ENCODE measurements at regions not wholly inside any gene's neighbourhood (a gene's known extent, or its start where the extent isn't known, plus 50 kb on each side); places are given as distances from the start of the nearest gene placed in this dataset.
"Not testable (repeated sequence)": the region's sequence is repeated elsewhere in the genome, so short reads cannot be mapped to it uniquely, and the experiment has no call there.

GRCh38 chr4:64001229-64001898, 407.9 kb downstream of the TECRL start:
- no peak for DNase-seq

GRCh38 chr4:64000241-64000640, 409.0 kb downstream of the TECRL start:
- no peak for DNase-seq

- no peak for DNase-seq
These were observed 423.0 kb downstream of the TECRL start for GRCh38 chr4:63986253-63986652.

GRCh38 chr4:63983224-63983623, 426.0 kb downstream of the TECRL start:
- DNase-seq: no peak

GRCh38 chr4:63965875-63966274, 443.4 kb downstream of the TECRL start:
- DNase-seq: no peak

GRCh38 chr4:63942706-63943286, 466.5 kb downstream of the TECRL start:
- not testable (repeated sequence) for DNase-seq

- DNase-seq: no peak
These were observed 471.3 kb downstream of the TECRL start for GRCh38 chr4:63937961-63938360.

GRCh38 chr4:63922146-63922545, 487.1 kb downstream of the TECRL start:
- DNase-seq: no peak

- no peak for DNase-seq
These were observed 487.7 kb downstream of the TECRL start for GRCh38 chr4:63921561-63921960.

- DNase-seq: no peak
These were observed 489.4 kb downstream of the TECRL start for GRCh38 chr4:63919636-63920365.

GRCh38 chr4:63906660-63907183, 502.5 kb downstream of the TECRL start:
- DNase-seq: no peak

GRCh38 chr4:63904201-63904600, 505.0 kb downstream of the TECRL start:
- DNase-seq: no peak

GRCh38 chr4:63901304-63901703, 507.9 kb downstream of the TECRL start:
- no peak for DNase-seq

- DNase-seq: no peak
These were observed 510.3 kb downstream of the TECRL start for GRCh38 chr4:63898961-63899360.

- DNase-seq: no peak
These were observed 515.1 kb downstream of the TECRL start for GRCh38 chr4:63894161-63894560.

GRCh38 chr4:63869370-63869769, 539.9 kb downstream of the TECRL start:
- DNase-seq: no peak

- DNase-seq: no peak
These were observed 557.8 kb downstream of the TECRL start for GRCh38 chr4:63851496-63851895.

- no peak for DNase-seq
These were observed 568.0 kb downstream of the TECRL start for GRCh38 chr4:63841266-63841665.

GRCh38 chr4:63831590-63832155, 577.6 kb downstream of the TECRL start:
- no peak for DNase-seq

- DNase-seq: no peak
These were observed 591.9 kb downstream of the TECRL start for GRCh38 chr4:63817196-63817865.

GRCh38 chr4:63814171-63814964, 594.9 kb downstream of the TECRL start:
- no peak for DNase-seq

- DNase-seq: no peak
These were observed 610.1 kb downstream of the TECRL start for GRCh38 chr4:63799166-63799565.

Data from C1 segment of cervical spinal cord (tissue), 14 donors.